RWPE2 (cell line): ENCODE measurements at regions not wholly inside any gene's neighbourhood (a gene's known extent, or its start where the extent isn't known, plus 50 kb on each side); places are given as distances from the start of the nearest gene placed in this dataset.

Experiments used
- ATAC-seq: fragments of 200-7000 bp; cut with Tn5 transposase; 3 replicates; pipeline ENCODE4 v1.9.1; 2021; ENCODE audit warnings: low read depth
- DNase-seq: peaks from one replicate; pipeline ENCODE4 v3.0.0-alpha.2; 2020; ENCODE audit warnings: low spot score
- H3K27ac ChIP-seq: fragments of 450-650 bp; 2 replicates; pipeline ENCODE4 v1.5.1; 2017; ENCODE audit warnings: mild to moderate bottlenecking; ENCODE audit not compliant: poor library complexity, severe bottlenecking
- H3K27me3 ChIP-seq: fragments of 250-450 bp; sonication (Bioruptor Pico); 2 replicates; pipeline ENCODE4 v1.5.1; 2021; ENCODE audit warnings: mild to moderate bottlenecking, moderate library complexity; ENCODE audit not compliant: insufficient read depth, poor library complexity, severe bottlenecking
- H3K36me3 ChIP-seq: fragments of 250-450 bp; sonication (Bioruptor Pico); 2 replicates; pipeline ENCODE4 v1.5.1; 2020; ENCODE audit warnings: low read depth, mild to moderate bottlenecking, moderate library complexity
- H3K4me1 ChIP-seq: fragments of 250-450 bp; sonication (Bioruptor Pico); 2 replicates; pipeline ENCODE4 v1.5.1; 2021; ENCODE audit warnings: mild to moderate bottlenecking, moderate library complexity; ENCODE audit not compliant: insufficient read depth, poor library complexity, severe bottlenecking
- H3K4me3 ChIP-seq: fragments of 250-450 bp; sonication (Bioruptor Pico); 2 replicates; pipeline ENCODE4 v1.5.1; 2021; ENCODE audit warnings: mild to moderate bottlenecking, moderate library complexity; ENCODE audit not compliant: severe bottlenecking
- H3K9me3 ChIP-seq: fragments of 250-450 bp; sonication (Bioruptor Pico); 2 replicates; pipeline ENCODE4 v1.5.1; 2021; ENCODE audit warnings: mild to moderate bottlenecking, moderate library complexity; ENCODE audit not compliant: severe bottlenecking
- TF ChIP-seq, protein P1 (sequence below): fragments of 450-650 bp; IDR thresholded peaks from one replicate; pipeline ENCODE4 v1.5.1; 2017; ENCODE audit warnings: mild to moderate bottlenecking, moderate library complexity; ENCODE audit not compliant: poor library complexity, severe bottlenecking

DNA sequence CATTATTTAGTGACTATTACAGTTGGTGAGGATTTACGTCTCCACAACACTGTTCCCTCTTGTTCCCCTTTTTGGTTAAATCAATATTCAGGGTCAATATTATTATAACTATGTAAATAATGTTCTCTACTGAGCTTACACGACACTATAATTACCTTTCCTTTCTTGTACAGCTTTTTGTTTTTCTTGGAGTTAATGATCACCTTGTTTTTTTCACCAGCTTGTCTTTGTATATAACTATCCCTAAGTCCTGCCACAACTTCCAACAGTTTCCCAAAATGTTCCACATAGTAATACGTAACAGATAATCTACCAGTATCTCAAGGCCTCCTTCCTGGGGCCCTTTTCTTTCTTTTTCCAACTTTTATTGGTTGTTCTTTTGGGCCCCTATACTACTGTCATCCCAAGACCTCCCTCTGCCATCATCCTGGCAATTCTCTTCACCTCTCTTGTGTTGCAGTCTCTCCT is 142.0 kb upstream of the SOX4 start:
- TF ChIP-seq, protein P1, sequence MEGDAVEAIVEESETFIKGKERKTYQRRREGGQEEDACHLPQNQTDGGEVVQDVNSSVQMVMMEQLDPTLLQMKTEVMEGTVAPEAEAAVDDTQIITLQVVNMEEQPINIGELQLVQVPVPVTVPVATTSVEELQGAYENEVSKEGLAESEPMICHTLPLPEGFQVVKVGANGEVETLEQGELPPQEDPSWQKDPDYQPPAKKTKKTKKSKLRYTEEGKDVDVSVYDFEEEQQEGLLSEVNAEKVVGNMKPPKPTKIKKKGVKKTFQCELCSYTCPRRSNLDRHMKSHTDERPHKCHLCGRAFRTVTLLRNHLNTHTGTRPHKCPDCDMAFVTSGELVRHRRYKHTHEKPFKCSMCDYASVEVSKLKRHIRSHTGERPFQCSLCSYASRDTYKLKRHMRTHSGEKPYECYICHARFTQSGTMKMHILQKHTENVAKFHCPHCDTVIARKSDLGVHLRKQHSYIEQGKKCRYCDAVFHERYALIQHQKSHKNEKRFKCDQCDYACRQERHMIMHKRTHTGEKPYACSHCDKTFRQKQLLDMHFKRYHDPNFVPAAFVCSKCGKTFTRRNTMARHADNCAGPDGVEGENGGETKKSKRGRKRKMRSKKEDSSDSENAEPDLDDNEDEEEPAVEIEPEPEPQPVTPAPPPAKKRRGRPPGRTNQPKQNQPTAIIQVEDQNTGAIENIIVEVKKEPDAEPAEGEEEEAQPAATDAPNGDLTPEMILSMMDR = no peak
- H3K4me1 ChIP-seq = no peaks in the 10 kb centered on the region
- H3K36me3 ChIP-seq = no peaks in the 10 kb centered on the region
- no peaks in the 10 kb centered on the region for H3K9me3 ChIP-seq
- H3K27ac ChIP-seq = no peak overlapping the region
- no peaks in the 10 kb centered on the region for H3K27me3 ChIP-seq
- DNase-seq (no peak), ATAC-seq (no peak)
- H3K4me3 ChIP-seq = no peak overlapping the region

DNA sequence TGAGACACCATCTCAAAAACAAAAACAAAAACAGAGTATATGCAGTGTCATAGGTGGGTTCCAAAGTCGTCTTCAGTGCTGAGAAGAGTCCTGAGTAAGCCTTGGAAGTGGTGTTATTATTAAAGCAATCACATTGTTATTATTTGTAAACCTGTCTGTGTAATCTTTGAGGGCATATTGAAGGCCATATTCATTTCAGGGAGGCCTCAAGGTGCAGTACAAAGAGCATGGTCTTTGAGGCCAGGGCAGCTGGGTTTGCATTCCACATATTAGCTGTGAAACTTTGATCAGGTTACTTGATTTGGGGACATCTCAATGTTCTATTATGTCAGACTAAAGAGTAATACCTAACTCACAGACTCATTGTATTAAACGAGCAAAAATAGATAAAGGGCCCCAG is 139.3 kb upstream of the SOX4 start:
- H3K4me3 ChIP-seq = no peak overlapping the region
- no peaks in the 10 kb centered on the region for H3K27me3 ChIP-seq
- no peak overlapping the region for H3K27ac ChIP-seq
- H3K36me3 ChIP-seq = no peaks in the 10 kb centered on the region
- TF ChIP-seq, protein P1 = no peak
- no peak for DNase-seq
- no peak for ATAC-seq
- H3K9me3 ChIP-seq = no peaks in the 10 kb centered on the region
- H3K4me1 ChIP-seq = no peaks in the 10 kb centered on the region

DNA sequence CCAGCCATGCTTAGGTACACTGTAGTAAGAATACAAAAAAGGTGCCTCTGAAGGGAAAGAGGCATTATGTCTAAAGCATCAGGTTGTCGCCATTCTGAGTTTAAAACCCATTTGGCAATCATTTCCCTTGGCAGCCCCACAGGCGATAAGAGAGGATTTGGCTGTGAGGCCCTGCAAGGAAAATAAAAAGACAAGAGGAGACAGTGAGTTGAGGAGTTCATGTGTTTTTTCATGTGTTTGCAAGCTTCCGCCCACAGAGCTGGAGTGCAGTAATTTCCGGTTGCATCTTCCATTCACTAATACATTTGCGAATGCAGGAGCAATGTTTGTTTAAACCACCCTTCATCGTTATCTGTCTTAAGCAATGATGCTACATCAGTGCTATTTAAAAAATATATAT is 138.5 kb upstream of the SOX4 start:
- no peak overlapping the region for H3K4me3 ChIP-seq
- no peak overlapping the region for H3K27ac ChIP-seq
- ATAC-seq (no peak), DNase-seq (no peak)
- H3K36me3 ChIP-seq = no peaks in the 10 kb centered on the region
- TF ChIP-seq, protein P1 = no peak
- no peaks in the 10 kb centered on the region for H3K9me3 ChIP-seq
- H3K27me3 ChIP-seq = no peaks in the 10 kb centered on the region
- H3K4me1 ChIP-seq = no peaks in the 10 kb centered on the region

DNA sequence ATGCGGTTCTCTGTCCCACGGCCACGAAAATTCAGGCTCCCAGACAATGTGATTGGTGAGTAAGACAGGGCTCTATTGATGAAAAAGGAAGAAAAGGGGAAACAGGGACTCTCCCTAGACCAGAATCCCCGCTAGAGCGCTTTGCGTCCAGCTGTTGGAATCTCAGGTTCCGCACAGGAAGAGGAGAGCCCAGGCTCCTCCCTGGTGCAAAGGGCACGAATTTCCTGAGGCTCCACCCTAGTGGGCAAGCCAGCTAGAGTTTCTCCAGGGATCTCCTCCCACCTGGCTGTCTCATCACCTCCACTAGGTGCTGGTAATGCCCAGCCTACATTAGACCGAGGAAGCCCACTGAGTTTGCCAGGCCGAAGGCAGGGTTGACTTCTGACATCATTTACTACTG is 135.9 kb upstream of the SOX4 start:
- Histone ChIP-seq H3K27ac (no peak overlapping the region), H3K4me3 (no peak overlapping the region), H3K36me3 (no peaks in the 10 kb centered on the region), H3K9me3 (no peaks in the 10 kb centered on the region), H3K27me3 (no peaks in the 10 kb centered on the region), H3K4me1 (no peaks in the 10 kb centered on the region)
- TF ChIP-seq, protein P1 = no peak
- DNase-seq = no peak
- no peak for ATAC-seq

DNA sequence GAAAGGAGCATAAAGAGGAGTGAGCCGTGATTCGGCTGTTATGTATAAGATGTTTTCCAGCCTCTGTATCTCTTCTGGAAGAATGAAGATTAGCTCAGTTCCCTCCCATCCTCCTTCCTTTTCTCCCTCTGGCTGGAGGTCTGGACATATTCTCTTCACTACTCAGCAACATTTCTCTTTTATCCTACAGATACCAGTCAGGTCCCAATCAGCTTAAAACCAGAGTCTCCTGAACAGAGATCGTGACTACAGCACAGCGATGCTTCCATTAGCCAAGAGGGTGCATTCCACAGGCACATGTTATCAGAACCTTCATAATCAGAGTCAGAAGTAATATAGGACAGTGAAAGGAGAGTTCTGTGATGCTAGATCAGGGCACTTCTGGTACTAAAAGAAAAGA is 133.9 kb upstream of the SOX4 start:
- Histone ChIP-seq H3K9me3 (peaks cover 1% of the 10 kb centered on the region), H3K4me1 (no peaks in the 10 kb centered on the region), H3K4me3 (no peak overlapping the region), H3K27ac (no peak overlapping the region), H3K27me3 (no peaks in the 10 kb centered on the region), H3K36me3 (no peaks in the 10 kb centered on the region)
- ATAC-seq (no peak), DNase-seq (no peak)
- TF ChIP-seq, protein P1 = no peak
